ENCODE measurements at regions not wholly inside any gene's neighbourhood (a gene's known extent, or its start where the extent isn't known, plus 50 kb on each side); places are given as distances from the start of the nearest gene placed in this dataset.

- H3K9me3 ChIP-seq (ENCODE audit: control insufficient read depth, insufficient read depth, low read length) = no peaks in the 10 kb centered on the region
- no peak overlapping the region for H3K4me3 ChIP-seq (ENCODE audit: low read depth, low read length)
- H3K27me3 ChIP-seq (ENCODE audit: control insufficient read depth, insufficient read depth, low read length) = no peaks in the 10 kb centered on the region
- H3K36me3 ChIP-seq (ENCODE audit: control insufficient read depth, insufficient read depth, low read length) = no peaks in the 10 kb centered on the region
- no peaks in the 10 kb centered on the region for H3K4me1 ChIP-seq (ENCODE audit: control insufficient read depth, insufficient read depth, low read length)
- H3K9ac ChIP-seq (ENCODE audit: low read depth, low read length) = no peak overlapping the region
Observed at GRCh38 chr2:150944315-150944714, 317.3 kb downstream of the RBM43 start.

DNA sequence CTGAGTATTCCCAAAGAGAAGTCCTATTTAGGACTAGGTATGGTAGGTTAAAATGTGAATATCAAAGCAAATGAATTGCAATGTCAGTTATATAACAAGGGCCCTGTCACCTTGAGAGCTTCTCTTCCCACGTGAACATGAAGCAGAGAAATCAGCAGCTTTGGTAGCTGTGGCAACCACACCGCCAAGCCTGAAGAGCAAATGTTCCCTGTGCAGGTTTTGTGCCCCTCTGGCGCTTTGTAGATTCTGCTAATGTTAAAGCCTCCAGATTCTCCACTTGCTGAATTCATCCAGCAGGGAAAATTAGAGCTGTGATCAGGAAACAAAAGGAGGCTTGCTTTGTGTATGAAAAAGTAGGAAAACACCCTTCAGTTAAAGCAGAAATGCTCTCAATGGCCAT, 322.6 kb downstream of the RBM43 start:
- no peak overlapping the region for H3K4me3 ChIP-seq (ENCODE audit: low read depth, low read length)
- H3K27me3 ChIP-seq (ENCODE audit: control insufficient read depth, insufficient read depth, low read length) = no peaks in the 10 kb centered on the region
- H3K9ac ChIP-seq (ENCODE audit: low read depth, low read length) = no peak overlapping the region
- H3K36me3 ChIP-seq (ENCODE audit: control insufficient read depth, insufficient read depth, low read length) = no peaks in the 10 kb centered on the region
- H3K4me1 ChIP-seq (ENCODE audit: control insufficient read depth, insufficient read depth, low read length) = peaks cover 4% of the 10 kb centered on the region
- H3K9me3 ChIP-seq (ENCODE audit: control insufficient read depth, insufficient read depth, low read length) = no peaks in the 10 kb centered on the region

GRCh38 chr2:150938527-150938926, 323.1 kb downstream of the RBM43 start:
- Histone ChIP-seq H3K9ac (ENCODE audit: low read depth, low read length) (no peak overlapping the region), H3K4me3 (ENCODE audit: low read depth, low read length) (no peak overlapping the region), H3K36me3 (ENCODE audit: control insufficient read depth, insufficient read depth, low read length) (no peaks in the 10 kb centered on the region), H3K9me3 (ENCODE audit: control insufficient read depth, insufficient read depth, low read length) (no peaks in the 10 kb centered on the region), H3K4me1 (ENCODE audit: control insufficient read depth, insufficient read depth, low read length) (peaks cover 4% of the 10 kb centered on the region), H3K27me3 (ENCODE audit: control insufficient read depth, insufficient read depth, low read length) (no peaks in the 10 kb centered on the region)

- no peak overlapping the region for H3K4me3 ChIP-seq (ENCODE audit: low read depth, low read length)
Observed at GRCh38 chr2:150937030-150937429, 324.6 kb downstream of the RBM43 start.

DNA sequence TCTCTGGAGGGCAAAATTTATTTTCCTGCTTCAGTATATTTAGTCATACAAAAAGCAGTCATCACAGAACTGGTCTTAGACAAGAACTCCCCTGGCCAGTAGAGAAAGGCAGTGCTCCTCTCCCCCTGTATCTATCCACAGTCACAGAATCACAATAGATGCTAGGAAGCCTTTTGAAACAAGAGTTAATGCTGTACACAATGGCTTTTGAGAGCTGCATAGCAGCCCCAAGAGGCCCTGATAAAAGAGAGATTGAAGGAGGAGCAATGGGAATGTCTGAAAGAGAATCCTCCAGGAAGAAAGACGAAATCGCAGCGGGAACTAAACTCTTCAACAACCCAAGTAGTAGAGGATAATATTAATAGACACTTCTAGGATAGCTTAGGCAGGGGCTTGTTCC, 330.2 kb downstream of the RBM43 start:
- H3K9me3 ChIP-seq (ENCODE audit: control insufficient read depth, insufficient read depth, low read length) = no peaks in the 10 kb centered on the region
- no peak overlapping the region for H3K4me3 ChIP-seq (ENCODE audit: low read depth, low read length)
- H3K36me3 ChIP-seq (ENCODE audit: control insufficient read depth, insufficient read depth, low read length) = no peaks in the 10 kb centered on the region
- H3K9ac ChIP-seq (ENCODE audit: low read depth, low read length) = no peak overlapping the region
- H3K4me1 ChIP-seq (ENCODE audit: control insufficient read depth, insufficient read depth, low read length) = peaks cover 7% of the 10 kb centered on the region
- H3K27me3 ChIP-seq (ENCODE audit: control insufficient read depth, insufficient read depth, low read length) = no peaks in the 10 kb centered on the region

More at GRCh38 chr2:150937030-150937429, 324.6 kb downstream of the RBM43 start:
- H3K36me3 ChIP-seq (ENCODE audit: control insufficient read depth, insufficient read depth, low read length) = no peaks in the 10 kb centered on the region
- no peak overlapping the region for H3K9ac ChIP-seq (ENCODE audit: low read depth, low read length)
- H3K9me3 ChIP-seq (ENCODE audit: control insufficient read depth, insufficient read depth, low read length) = no peaks in the 10 kb centered on the region
- peaks cover 5% of the 10 kb centered on the region for H3K4me1 ChIP-seq (ENCODE audit: control insufficient read depth, insufficient read depth, low read length)
- no peaks in the 10 kb centered on the region for H3K27me3 ChIP-seq (ENCODE audit: control insufficient read depth, insufficient read depth, low read length)

DNA sequence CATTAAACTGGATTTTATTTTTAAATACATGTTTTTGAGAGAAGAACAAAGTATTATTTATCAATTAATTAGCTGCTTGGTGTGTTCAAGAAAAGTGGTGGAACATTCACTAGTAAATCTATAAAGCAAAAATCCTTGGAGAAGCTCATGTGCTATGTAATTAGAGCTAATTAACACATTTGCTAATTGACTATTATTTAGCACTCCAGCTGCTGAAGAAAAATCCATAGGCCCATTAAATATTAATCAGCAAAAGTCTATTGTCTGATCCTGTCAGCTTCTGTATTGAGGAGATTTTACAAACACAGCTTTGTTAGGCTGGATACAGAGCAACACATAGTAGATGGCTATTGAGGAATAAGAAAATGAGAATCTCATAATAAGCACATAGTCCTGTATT, 336.1 kb downstream of the RBM43 start:
- Histone ChIP-seq H3K9me3 (ENCODE audit: control insufficient read depth, insufficient read depth, low read length) (no peaks in the 10 kb centered on the region), H3K4me3 (ENCODE audit: low read depth, low read length) (no peak overlapping the region), H3K27me3 (ENCODE audit: control insufficient read depth, insufficient read depth, low read length) (no peaks in the 10 kb centered on the region), H3K36me3 (ENCODE audit: control insufficient read depth, insufficient read depth, low read length) (no peaks in the 10 kb centered on the region), H3K9ac (ENCODE audit: low read depth, low read length) (no peak overlapping the region), H3K4me1 (ENCODE audit: control insufficient read depth, insufficient read depth, low read length) (no peaks in the 10 kb centered on the region)

GRCh38 chr2:150924878-150925277, 336.8 kb downstream of the RBM43 start:
- H3K9ac ChIP-seq (ENCODE audit: low read depth, low read length) = no peak overlapping the region
- H3K4me3 ChIP-seq (ENCODE audit: low read depth, low read length) = no peak overlapping the region
- H3K4me1 ChIP-seq (ENCODE audit: control insufficient read depth, insufficient read depth, low read length) = no peaks in the 10 kb centered on the region
- H3K9me3 ChIP-seq (ENCODE audit: control insufficient read depth, insufficient read depth, low read length) = no peaks in the 10 kb centered on the region
- H3K36me3 ChIP-seq (ENCODE audit: control insufficient read depth, insufficient read depth, low read length) = no peaks in the 10 kb centered on the region
- no peaks in the 10 kb centered on the region for H3K27me3 ChIP-seq (ENCODE audit: control insufficient read depth, insufficient read depth, low read length)

DNA sequence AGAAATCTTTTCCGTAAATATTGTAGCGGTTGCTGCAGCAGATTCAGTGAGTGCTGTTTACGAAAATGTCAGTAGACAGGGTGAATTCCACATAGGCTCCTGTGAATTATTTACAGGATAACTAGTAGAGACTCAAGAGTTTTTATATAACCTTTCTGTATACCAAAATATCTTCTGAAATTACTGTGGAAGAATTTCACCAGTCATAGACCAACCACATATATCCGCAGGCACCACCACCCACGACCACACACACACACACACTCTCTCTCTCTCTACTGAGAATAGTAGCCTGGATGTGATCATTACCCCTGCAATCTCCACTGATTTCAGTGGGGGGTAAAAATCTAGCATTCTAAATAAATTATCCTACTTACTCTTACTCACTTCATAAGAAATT, 341.8 kb downstream of the RBM43 start:
- Histone ChIP-seq H3K9me3 (ENCODE audit: control insufficient read depth, insufficient read depth, low read length) (no peaks in the 10 kb centered on the region), H3K36me3 (ENCODE audit: control insufficient read depth, insufficient read depth, low read length) (no peaks in the 10 kb centered on the region), H3K4me3 (ENCODE audit: low read depth, low read length) (no peak overlapping the region), H3K27me3 (ENCODE audit: control insufficient read depth, insufficient read depth, low read length) (no peaks in the 10 kb centered on the region), H3K9ac (ENCODE audit: low read depth, low read length) (no peak overlapping the region), H3K4me1 (ENCODE audit: control insufficient read depth, insufficient read depth, low read length) (no peaks in the 10 kb centered on the region)

DNA sequence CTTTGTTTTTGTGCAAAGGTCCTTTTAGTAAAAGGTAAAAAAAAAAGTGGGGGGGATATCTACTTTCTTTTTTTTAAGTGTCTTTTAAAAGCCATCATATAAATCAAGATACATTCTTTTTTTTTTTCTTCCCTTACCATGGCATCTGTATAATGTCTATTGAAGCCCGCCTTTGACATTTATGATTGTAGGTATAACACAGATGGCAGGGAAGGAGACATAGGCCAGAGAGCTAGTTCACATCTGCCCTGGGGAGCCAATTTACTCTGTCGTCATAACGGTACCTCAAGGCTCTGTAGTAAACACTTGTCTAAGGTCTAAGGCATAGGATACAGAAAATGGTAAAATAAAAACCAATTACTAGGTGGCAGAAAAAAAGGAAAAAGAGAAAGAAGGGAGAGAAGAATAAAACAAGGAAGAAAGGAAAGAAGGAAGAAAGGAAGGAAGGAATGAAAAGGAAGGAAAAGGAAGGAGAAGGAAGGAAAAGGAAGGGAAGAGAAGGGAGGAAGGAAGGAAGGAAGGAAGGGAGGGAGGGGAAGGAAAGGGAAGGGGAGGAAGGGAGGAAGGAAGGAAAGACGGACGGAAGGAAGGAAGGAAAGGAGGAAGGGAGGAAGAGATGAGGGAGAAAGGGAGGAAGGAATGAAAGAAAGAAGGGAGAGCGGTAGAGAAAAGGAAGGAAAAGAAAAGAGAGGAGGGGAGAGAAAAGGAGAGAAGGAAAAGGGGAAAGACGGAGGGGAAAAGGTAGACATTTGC, 343.5 kb downstream of the RBM43 start:
- Histone ChIP-seq H3K4me3 (ENCODE audit: low read depth, low read length) (no peak overlapping the region), H3K4me1 (ENCODE audit: control insufficient read depth, insufficient read depth, low read length) (no peaks in the 10 kb centered on the region), H3K9ac (ENCODE audit: low read depth, low read length) (no peak overlapping the region), H3K9me3 (ENCODE audit: control insufficient read depth, insufficient read depth, low read length) (no peaks in the 10 kb centered on the region), H3K27me3 (ENCODE audit: control insufficient read depth, insufficient read depth, low read length) (no peaks in the 10 kb centered on the region), H3K36me3 (ENCODE audit: control insufficient read depth, insufficient read depth, low read length) (no peaks in the 10 kb centered on the region)

DNA sequence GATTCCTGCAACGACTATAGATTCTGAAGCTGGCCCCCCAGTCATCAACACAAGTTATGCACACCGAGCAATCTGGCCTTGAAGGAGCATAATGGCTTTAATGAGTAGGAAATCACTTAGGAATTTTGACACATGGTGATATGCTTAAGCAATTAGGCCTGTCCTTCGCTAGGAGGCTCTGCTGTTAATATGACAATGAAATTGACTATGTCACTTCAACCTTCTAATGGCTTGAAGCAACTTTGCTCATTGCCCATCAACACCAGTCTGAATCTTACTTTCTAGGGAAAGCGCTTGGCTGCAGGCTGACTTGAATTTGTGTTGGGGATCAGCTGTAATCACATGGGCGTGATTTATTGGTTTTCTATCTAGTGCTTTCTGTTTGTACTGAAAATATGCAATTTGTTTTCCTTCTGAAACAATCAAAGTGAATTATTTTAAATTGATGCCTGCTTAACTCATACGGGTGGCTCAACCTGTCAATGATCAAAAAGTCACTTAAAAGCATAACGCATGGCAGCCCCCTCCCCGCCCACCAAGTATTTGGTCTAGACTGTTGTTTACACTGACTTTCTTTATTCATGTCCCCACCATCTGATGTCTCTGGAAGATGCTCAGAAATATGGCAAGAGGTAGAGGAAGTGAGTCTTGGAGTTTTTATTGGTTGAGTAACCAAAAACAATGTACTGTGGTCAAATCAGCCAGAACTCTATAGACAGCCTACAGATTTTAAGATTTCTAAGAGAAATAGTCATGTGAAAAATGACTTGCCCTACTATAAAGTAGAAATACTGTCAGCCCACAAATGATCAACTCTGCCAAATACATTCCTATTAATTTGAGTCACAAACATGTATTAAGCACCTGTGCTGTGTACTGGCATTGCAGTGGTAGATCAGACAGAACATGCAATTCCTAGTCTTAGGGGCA, 344.9 kb downstream of the RBM43 start:
- no peaks in the 10 kb centered on the region for H3K4me1 ChIP-seq (ENCODE audit: control insufficient read depth, insufficient read depth, low read length)
- H3K9ac ChIP-seq (ENCODE audit: low read depth, low read length) = no peak overlapping the region
- H3K4me3 ChIP-seq (ENCODE audit: low read depth, low read length) = no peak overlapping the region
- H3K9me3 ChIP-seq (ENCODE audit: control insufficient read depth, insufficient read depth, low read length) = no peaks in the 10 kb centered on the region
- no peaks in the 10 kb centered on the region for H3K27me3 ChIP-seq (ENCODE audit: control insufficient read depth, insufficient read depth, low read length)
- no peaks in the 10 kb centered on the region for H3K36me3 ChIP-seq (ENCODE audit: control insufficient read depth, insufficient read depth, low read length)

DNA sequence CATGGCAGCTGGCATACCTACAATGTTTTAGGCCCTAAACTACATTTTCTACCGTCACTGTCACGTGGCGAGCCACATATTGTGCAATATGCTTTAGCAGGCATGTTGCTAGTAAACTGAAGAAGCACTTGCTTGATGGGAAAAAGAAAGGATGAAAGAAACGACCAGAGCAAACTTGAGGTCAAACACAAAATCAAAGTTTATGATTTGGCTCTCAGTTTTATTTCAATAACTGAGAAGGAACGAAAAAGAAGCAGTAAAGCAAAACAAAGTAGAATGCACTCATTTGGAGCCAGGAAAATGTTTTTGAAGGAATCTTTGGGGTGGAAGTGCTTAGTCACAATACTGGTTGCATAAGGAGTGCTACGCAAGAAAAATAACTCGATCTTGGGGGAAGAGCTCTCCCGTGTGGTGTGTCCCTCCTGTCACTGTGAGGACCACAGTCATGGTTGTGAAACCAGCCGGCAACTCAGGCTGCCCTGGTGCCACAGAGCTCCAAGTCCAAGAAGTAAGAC, 349.8 kb downstream of the RBM43 start:
- Histone ChIP-seq H3K27me3 (ENCODE audit: control insufficient read depth, insufficient read depth, low read length) (no peaks in the 10 kb centered on the region), H3K4me3 (ENCODE audit: low read depth, low read length) (no peak overlapping the region), H3K36me3 (ENCODE audit: control insufficient read depth, insufficient read depth, low read length) (no peaks in the 10 kb centered on the region), H3K4me1 (ENCODE audit: control insufficient read depth, insufficient read depth, low read length) (no peaks in the 10 kb centered on the region), H3K9me3 (ENCODE audit: control insufficient read depth, insufficient read depth, low read length) (no peaks in the 10 kb centered on the region), H3K9ac (ENCODE audit: low read depth, low read length) (no peak overlapping the region)

GRCh38 chr2:150909613-150910012, 352.1 kb downstream of the RBM43 start:
- no peaks in the 10 kb centered on the region for H3K9me3 ChIP-seq (ENCODE audit: control insufficient read depth, insufficient read depth, low read length)
- no peak overlapping the region for H3K9ac ChIP-seq (ENCODE audit: low read depth, low read length)
- H3K4me3 ChIP-seq (ENCODE audit: low read depth, low read length) = no peak overlapping the region
- H3K27me3 ChIP-seq (ENCODE audit: control insufficient read depth, insufficient read depth, low read length) = no peaks in the 10 kb centered on the region
- no peaks in the 10 kb centered on the region for H3K36me3 ChIP-seq (ENCODE audit: control insufficient read depth, insufficient read depth, low read length)
- no peaks in the 10 kb centered on the region for H3K4me1 ChIP-seq (ENCODE audit: control insufficient read depth, insufficient read depth, low read length)
